Lung microvascular endothelial cell (primary cell): ENCODE measurements at regions not wholly inside any gene's neighbourhood (a gene's known extent, or its start where the extent isn't known, plus 50 kb on each side); places are given as distances from the start of the nearest gene placed in this dataset.
"Not testable (repeated sequence)": the region's sequence is repeated elsewhere in the genome, so short reads cannot be mapped to it uniquely, and the experiment has no call there.

Experiments used
- DNase-seq, 2 donors: peaks; one replicate each; pipeline versions ENCODE4 v3.0.0 to v3.0.0-alpha.2; 2010; ENCODE audit warnings: low read depth in 2 of 2

DNA sequence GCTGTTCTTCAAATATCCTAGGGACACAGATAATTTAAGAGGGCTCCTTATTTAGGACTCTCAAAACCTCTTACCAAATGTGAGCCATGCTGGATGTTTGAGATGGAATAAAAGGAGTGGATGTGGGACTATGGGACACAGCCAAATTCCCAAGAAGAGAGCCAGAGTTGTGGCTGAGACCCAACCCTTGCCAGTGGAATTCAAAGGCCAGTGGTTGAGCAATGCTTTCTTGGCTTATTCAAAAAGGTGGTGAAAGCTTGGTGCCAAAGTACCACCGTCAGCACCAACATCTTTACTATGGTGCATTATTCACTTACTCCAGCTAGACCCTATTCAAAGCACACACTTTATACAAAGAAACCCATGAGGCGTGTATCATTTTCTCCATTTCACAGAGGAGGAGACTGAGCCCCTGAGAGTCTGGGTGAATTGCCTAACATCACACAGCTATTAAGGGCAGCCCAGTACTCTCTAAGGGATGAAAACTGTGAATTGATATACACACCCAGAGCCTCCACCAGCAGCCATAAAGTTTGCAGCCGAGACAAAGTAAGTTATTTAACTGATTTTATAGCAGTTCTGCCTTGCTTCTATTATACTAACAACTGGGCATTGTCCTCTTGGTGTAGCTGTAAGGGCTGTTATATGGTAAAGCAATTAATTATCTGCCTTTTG, 391.7 kb downstream of the ACTL7B start:
- no peak for DNase-seq

DNA sequence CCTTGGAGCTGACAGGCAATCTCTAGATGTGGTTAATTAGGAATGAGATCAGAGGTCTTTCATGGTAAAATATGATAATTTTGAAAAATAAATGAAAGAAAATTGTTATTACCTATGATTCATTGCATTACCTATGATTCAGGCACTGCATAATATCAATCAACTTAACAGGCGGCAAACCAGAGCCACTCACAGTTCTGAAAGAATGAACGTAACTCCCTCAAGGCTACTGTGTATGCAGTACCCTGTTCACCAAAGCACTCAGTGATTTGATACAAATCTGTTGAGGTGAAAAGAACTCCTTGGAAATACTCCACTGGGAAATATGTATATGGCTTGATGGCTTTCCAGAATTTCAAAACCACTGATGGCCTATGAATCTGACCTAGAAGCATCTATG, 398.9 kb downstream of the ACTL7B start:
- DNase-seq, result no peak

DNA sequence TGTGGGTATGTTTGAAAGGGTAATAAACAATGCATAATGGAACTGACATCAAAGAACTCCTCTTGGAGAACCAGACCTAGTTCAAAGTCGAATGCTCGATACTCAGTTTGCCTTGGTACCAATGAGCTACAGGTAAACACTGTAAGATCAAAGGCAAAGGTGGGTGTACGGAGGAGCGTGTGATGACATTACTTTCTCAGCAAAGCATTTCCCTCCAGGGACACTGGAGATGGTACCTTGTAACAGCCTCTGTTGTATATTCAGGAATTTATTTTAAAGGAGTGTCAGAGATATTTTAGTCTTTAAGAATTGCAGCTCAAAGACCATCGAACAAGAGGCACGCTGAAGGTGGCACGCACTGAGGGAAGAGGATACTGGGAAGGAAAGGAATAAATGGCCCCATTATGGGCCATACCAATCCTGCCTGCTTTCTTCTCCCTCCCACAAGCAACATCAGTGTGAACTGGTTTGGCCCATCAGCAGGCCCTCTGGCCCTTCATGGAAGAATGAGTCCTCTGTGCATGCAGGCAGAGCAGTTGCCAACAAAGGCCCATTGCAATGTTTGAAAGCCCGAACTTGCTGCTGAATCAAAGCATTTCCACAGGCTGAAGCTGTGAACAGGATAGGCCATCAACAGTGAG, 410.2 kb downstream of the ACTL7B start:
- DNase-seq, result no peak

DNA sequence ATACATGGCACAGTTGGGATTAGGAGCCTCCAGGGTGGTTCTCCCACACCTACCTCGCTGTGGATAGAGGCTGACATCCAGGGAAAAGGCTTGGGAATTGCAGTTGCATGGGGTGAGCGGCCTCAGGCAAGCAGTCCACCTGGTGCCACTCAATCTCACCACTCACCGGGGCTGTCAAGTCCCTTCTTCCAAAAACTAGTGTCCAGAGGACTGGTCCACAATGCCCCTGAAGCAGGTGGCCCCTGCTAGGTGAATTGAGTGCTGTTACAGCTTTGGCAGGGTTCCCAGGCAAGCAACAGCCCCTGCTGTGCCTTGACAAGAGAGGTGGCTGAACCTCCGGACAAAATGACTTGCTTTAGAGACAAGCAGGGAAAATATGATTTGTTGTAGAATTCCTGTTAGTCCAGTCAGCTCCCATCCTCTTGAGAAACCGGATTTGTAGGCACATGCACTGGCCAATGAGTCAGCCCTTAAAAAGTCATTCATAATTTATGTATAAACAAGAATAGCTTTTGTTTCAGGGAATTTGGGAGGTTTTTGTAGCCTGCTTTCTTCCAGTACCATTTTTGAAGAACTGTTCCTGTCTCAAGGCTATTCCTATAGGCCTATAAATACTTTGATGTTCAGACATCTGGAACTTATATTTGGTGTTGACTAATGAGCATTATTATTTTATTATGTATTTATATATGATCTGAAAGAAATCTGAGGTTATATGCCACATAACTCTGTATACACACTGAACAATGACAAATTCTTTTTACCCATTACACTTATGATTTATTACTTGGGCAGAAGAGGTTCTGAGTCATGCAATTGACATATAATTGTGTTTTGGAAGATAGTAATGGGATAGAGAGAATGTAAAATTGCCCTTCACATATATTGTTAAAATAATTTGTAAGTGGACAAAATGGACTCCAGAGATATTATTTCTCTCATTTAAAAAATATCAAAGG, 411.1 kb downstream of the ACTL7B start:
- peak; percentile 91 to 94 for DNase-seq

DNA sequence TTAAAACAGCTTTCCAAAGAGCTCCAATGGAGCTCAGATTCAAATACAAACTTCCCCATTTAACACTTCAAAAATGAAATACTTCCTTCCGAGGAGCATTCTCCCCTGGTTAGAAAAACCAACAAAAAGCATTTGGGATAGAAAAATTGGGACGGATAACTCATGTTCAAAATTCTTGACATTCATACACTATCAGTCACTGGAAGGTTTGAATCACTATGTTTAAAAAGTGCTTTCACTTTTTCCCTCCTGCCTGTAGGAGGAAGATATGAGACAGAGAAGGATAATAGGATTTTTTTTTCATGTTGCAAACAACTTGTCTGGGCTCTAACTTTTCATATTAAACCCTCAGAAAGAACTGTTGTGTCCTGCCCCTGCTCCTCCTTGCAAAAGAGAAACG, 412.0 kb downstream of the ACTL7B start:
- DNase-seq, result peak; percentile 60 to 79

DNA sequence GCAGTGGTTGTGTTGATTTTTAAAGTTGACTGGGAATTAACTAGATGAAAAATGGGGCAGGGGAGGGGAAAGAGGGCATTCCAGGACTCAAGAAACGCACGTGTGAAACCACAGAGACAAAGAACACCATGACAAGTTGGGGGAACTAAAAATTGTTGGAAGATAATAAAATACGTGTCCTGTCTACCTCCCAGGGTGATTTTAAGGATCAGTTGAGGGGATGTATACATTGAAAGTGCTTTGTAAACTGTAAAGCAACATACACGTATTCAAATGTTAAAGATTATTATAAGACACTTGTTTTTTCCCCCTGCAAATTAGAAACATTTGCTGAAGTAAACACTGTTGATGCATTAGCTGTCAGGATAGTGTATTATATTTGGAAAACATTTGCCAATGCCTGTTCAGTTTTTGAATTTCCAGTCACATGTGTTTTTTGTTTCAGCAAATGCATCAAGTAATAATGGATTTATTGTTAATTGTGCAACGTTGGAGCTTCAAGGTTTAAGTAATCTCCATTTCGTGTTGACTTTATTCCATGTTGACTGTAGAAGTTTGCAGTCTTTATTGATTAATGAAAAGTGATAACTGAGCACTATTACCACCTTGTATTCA, 412.7 kb downstream of the ACTL7B start:
- DNase-seq, result no peak

DNA sequence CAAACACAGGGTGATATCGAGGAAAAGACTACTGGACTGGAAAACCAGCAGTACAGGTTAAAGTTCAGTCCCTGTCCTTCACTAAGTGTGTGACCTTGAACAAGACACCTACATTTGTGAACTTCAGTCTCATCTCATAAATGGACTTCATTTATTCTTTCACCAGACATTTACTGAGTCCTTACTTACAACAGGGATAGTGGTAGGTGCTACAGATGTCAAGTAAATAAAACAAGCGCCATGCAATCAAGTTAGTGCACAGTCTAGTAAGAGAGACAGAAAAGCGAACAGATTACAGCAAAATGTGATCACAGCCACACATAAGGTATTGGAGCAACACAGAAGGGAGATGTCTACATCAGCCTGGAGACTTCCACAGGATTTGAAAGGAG, 413.2 kb downstream of the ACTL7B start:
- DNase-seq, result no peak

DNA sequence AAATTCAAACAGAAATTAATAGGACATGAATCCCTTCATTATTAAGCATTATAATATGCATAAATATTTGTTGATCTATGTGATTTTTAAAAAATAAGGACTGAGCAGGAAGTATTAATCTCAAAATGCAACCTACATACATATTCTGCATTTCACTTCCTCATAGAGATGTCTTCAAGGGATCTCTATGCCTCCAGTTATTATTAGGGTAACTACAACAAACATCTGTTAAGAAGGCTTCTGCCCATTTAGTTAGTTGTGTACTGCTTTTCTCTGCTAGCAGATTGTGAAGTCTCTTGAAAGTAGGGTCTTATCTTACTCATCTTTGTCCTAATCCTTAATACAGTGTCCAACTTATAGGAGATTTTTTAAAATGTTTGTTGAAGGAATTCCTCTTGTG, 414.1 kb downstream of the ACTL7B start:
- no peak for DNase-seq

DNA sequence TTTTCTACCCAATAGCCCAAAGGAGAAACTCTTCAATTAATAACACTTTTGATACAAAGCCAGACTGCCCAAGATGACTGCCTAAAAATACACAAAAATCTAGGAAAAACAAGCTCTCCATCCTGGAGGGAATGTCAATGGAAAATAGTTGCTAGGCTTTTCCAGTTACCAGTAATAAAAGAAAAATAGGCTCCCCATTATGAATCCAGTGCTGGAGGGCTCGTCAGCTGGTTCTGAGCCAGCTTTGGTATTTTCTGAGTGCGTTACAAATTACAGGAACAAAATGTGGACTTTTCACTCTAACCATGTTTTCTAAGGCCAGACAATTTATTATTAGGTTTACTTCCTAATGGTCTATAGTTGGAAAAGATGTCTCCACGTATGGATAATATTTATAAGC, 414.5 kb downstream of the ACTL7B start:
- peak in 1 of 2 donors; percentile 85 for DNase-seq

DNA sequence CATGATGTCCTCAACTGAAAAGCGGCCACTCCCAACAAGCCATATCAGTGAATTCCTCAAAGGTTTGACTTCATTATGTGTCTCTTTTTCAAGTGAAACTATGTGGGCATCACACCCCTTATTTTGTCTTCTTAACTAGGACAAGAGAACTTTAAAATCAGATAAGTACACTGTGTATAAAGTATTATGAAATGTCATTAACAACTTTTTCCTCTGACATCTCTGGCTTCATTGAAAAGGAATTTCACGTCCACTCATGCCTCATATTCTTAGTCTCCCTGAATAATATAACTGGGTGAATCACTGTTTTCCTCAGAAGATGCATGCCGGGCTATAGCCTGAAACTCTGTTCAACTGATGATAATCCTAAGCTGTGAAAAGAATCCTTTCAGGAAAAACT, 415.8 kb downstream of the ACTL7B start:
- DNase-seq, result peak in 1 of 2 donors; percentile 64

DNA sequence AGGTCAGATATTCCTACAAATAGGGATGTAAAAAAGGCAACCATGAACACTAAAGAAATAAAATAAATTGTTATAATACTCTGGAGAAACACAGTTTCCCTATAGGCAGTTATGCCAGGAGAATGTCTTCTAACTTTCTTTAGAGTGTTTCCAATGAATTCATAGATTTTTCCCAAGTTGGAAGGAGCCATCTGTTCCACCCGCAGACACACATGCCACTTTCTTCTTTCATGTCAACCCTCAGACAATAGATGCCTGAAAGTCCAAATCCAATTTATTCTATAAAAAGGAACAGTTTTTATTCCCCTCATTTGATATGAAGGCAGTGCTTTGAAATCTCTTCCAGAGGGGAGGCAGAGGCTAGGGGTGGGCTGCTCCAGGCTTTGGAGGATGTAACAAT, 418.1 kb downstream of the ACTL7B start:
- DNase-seq, result no peak

DNA sequence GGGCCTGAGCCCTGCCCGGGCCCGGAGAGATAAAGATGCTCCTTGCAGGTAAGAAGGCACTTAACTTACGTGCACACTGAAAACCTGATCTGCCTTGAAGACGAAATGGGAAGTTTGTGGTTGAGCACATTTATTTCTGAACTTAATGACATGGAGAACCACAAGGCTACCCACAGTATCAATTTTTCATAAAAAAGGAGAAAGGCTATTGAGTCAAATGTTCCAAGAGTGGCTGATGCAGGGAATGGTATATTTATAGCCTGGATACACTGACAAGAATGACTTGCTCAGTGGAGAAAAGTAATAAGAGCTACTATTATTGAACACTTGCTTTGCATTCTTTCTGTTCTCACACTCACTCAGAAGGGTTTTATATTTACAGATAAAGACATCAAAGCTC, 419.3 kb downstream of the ACTL7B start:
- no peak for DNase-seq

DNA sequence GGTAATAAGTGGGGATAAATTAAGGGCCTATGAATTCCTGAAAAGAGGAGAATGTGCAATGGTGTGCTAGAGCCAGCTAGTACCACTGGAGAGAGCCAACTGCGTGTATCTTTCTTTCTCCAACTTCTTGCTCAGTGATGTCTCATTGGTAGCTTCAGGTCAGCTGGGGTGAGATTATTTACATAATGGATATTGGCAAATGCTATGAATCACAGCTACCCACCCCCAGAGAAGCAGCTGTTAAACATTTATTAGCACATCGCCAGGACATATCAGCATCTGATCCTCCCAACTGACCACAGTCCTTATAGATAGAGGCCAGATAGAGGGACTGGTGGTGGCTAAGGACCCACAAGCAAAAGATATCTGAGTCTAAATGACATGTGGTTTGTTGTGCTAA, 421.3 kb downstream of the ACTL7B start:
- DNase-seq, result no peak

DNA sequence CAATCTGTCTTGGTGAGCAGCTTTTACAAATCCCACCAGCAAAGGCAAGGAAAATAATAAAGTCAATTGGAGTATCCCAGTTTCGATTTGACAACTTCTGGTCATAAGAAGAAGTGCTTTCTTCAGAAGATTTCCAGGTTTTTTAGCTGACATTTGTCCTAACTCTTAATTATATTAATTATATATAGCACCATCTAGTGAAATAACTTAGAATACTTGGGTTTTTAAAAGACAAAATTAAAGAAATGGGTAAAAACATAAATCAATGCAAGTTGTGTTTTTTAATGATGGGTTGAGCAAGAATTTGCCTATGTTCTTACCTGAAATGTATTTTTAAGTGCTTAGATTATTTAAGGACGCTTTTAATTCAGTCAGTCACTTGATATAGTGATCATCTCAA, 421.8 kb downstream of the ACTL7B start:
- DNase-seq, result no peak

DNA sequence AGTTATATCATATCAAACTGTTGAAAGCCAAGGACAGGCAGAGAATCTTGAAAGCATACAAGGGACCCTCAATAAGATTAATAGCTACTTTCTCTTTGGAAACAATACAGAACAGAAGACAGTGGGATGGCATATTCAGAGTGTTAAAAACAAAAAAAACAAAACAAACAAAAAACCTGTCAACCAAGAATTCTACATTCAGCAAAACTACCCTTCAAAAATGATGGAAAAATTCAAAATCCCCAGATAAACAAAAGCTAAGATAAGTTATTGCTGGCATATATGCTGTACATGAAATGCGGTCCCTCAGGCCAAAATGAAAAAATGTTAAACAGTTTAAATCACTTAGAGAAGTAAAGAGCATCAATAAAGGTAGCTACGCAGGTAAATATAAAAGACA, 425.1 kb downstream of the ACTL7B start:
- DNase-seq, result no peak

DNA sequence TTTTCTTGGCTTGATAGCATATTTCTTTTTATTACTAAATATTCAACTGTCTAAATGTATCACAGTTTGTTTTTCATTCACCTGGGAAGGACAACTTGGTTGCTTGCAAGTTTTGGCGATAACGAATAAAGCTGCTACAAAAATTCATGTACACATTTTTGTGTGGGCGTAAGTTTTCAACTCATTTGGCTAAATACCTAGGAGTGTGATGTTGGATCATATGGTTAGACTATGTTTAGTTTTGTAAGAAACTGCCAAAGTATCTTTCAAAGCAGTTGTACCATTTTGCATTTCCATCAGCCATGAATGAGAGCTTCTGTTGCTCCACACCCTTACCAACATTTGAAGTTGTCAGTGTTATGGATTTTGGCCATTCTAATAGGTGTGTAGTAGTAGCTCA, 428.0 kb downstream of the ACTL7B start:
- no peak for DNase-seq

DNA sequence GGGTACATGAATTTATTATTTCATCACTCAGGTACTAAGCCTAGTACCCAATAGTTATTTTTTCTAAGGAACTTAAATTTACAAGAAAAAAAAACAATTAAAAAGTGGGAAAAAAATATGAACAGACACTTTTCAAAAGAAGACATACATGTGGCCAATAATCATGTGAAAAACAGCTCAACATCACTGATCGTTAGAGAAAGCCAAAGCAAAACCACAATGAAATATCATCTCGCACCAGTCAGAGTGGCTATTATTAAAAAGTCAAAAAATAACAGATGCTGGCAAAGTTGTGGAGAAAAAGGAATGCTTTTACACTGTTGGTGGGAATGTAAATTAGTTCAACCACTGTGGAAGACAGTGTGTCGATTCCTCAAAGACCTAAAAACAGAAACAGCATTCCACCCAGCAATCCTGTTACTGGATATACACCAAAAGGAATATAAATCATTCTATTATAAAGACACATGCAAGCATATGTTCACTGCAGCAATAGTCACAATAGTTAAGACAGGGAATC, 429.3 kb downstream of the ACTL7B start:
- not testable (repeated sequence) for DNase-seq

DNA sequence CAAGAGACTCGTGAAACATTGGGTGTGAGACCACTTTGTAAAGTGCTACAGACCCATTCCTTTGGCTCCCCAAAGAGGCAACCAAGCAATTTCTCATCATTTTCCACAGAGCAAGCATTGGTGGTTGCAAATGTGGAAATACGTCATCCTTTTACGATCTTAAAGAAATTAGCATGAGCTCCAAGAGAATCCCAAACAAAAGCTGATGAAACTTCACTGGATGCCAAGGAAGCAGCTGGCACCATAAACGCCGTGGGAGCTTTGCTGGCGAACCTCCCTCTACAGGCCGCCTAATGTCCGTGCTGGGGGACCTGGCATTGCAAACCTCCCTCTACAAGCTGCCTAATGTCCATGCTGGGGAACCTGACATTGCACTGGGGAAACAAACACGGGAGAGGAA, 432.4 kb downstream of the ACTL7B start:
- no peak for DNase-seq

DNA sequence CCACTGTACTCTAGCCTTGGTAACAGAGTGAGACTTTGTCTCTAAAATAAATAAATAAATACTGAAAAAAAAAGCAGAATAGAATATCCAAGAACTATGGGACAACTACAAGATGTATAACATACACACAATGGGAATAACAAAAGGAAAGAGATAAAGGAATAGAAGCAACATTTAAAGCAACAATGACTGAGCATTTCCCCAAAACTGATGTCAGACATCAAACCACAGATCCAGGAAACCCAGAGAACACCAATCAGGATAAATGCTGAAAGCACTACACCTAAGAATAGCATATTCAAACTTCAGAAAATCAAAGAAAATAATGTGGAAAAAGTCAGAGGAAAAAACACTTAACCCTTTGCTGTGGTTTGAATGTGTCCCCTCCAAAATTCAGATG, 436.4 kb downstream of the ACTL7B start:
- DNase-seq, result no peak

DNA sequence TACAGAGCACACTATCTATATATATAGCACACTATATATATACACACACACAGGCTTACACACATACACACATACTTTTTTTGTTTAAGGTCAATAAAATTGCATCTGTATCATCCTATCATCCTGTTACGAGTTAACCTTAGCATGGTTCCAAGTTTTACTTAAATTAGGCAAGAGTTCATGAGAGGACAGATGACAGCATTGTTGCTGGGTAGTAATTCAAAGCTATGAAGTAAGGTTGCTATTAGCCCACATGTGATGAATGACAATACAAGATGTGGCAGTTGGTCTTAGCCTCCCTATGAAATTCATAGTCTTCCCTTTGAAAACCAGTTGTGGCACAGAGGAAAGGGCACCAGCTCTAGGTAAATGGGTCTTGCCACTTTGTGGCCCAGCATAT, 438.1 kb downstream of the ACTL7B start:
- DNase-seq, result peak in 1 of 2 donors; percentile 28

DNA sequence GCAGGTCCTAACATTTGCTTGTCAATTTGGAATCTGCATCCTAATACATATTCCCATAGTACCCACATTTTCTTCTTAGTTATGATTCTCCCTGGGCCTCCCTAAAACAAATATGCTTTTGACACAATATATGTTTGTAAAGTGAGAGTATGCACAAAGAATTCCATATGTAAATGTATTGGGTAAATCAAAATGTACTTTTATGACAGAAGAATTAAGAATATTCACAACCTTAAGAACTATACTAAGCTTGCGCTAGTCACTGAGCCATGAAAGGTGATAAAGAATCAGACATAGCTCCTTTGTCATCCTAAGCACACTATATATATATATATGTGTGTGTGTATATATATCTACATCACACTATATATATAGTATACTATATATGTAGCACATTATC, 438.5 kb downstream of the ACTL7B start:
- no peak for DNase-seq

DNA sequence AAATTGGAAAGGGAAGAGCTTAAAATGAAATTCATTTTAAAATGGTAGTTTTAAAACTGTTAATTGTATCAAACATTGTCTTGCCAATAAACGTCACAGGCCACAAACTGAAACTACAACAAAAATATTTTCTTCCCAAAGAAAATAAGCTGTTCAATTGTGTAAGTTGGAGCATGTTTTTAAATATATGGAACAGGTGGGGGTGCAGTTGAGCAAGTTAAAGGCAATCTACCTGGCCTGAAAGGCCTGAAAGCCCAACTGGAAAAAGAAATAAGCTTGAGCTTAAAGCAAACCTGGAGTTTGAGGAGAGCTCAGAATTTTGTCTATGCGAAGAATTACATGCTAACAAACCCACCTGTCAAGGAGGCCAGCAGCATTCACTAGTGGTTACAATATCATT, 439.5 kb downstream of the ACTL7B start:
- DNase-seq, result peak; percentile 21 to 81
